AG04450 (cell line): ENCODE measurements at regions not wholly inside any gene's neighbourhood (a gene's known extent, or its start where the extent isn't known, plus 50 kb on each side); places are given as distances from the start of the nearest gene placed in this dataset.
"Not testable (repeated sequence)": the region's sequence is repeated elsewhere in the genome, so short reads cannot be mapped to it uniquely, and the experiment has no call there.

Experiments
- CTCF ChIA-PET: fragments of 300-600, 350-600 bp; formaldehyde crosslinking; extraction: SDS; loops from one replicate; lab custom pipeline; 2022; ENCODE audit warnings: antibody characterized with exemption, inconsistent platforms; lab: Charles Lee
- POLR2A ChIA-PET: fragments of 350-600 bp; formaldehyde crosslinking; extraction: SDS; loops from one replicate; lab custom pipeline; 2021; ENCODE audit warnings: antibody characterized with exemption, inconsistent platforms; lab: Yijun Ruan, JAX
- DNase-seq: peaks from one replicate; pipeline ENCODE4 v3.0.0-alpha.2; 2011; ENCODE audit warnings: low read depth, low spot score
- H3K27ac ChIP-seq: one replicate; pipeline ENCODE4 v1.5.1; 2012; ENCODE audit warnings: low read depth, low read length, control low read depth
- H3K27me3 ChIP-seq: one replicate; pipeline ENCODE4 v1.6.0; 2012; ENCODE audit warnings: low read length; ENCODE audit not compliant: control insufficient read depth, insufficient read depth
- H3K4me3 ChIP-seq: 2 replicates; pipeline ENCODE4 v1.5.1; 2011; ENCODE audit warnings: mild to moderate bottlenecking, low read depth, low read length, control low read depth
- H3K9me3 ChIP-seq: 2 replicates; pipeline ENCODE4 v1.5.1; 2012; ENCODE audit warnings: low read length; ENCODE audit not compliant: control insufficient read depth, insufficient read depth
- CTCF ChIP-seq: IDR thresholded peaks from 2 replicates; pipeline ENCODE4 v1.5.1; 2011; ENCODE audit warnings: low read depth, low read length, control low read depth, inconsistent platforms

GRCh38 chr2:47728551-47728950 is 54.4 kb upstream of the MSH6 start:
- ChIA-PET CTCF (no interaction called here), POLR2A (no interaction called here)
- TF ChIP-seq CTCF: no peak
- no peaks in the 10 kb centered on the region for H3K27me3 ChIP-seq
- no peak overlapping the region for H3K27ac ChIP-seq
- H3K4me3 ChIP-seq: no peak overlapping the region
- DNase-seq: no peak
- H3K9me3 ChIP-seq: no peaks in the 10 kb centered on the region

GRCh38 chr2:47727956-47728355 is 55.0 kb upstream of the MSH6 start:
- no peak for TF ChIP-seq CTCF
- H3K27me3 ChIP-seq: no peaks in the 10 kb centered on the region
- CTCF ChIA-PET: no interaction called here
- H3K9me3 ChIP-seq: no peaks in the 10 kb centered on the region
- POLR2A ChIA-PET: no interaction called here
- no peak for DNase-seq
- no peak overlapping the region for H3K4me3 ChIP-seq
- H3K27ac ChIP-seq: no peak overlapping the region

- H3K4me3 ChIP-seq, H3K27ac ChIP-seq, H3K9me3 ChIP-seq, DNase-seq, H3K27me3 ChIP-seq: not testable (repeated sequence)
- POLR2A ChIA-PET: interaction anchor here (0.6 kb wide), 1 partner anchor 299 kb away, joined by 3 read pairs; no protein-coding TSS in a partner anchor
- CTCF ChIA-PET: interaction anchor here (0.6 to 0.8 kb wide), 2 partner anchors 40 to 340 kb away, joined by 3 read pairs; no protein-coding TSS in a partner anchor
Measured at GRCh38 chr2:47726978-47727377, 56.0 kb upstream of the MSH6 start.

GRCh38 chr2:47725808-47726207 is 57.1 kb upstream of the MSH6 start:
- Histone ChIP-seq H3K4me3 (no peak overlapping the region), H3K27ac (no peak overlapping the region), H3K9me3 (no peaks in the 10 kb centered on the region), H3K27me3 (no peaks in the 10 kb centered on the region)
- POLR2A ChIA-PET: no interaction called here
- no peak for TF ChIP-seq CTCF
- DNase-seq: no peak
- CTCF ChIA-PET: interaction anchor here (0.6 kb wide), 1 partner anchor 338 kb away, joined by 5 read pairs; no protein-coding TSS in a partner anchor

- no peaks in the 10 kb centered on the region for H3K9me3 ChIP-seq
- H3K27me3 ChIP-seq: no peaks in the 10 kb centered on the region
- no peak for TF ChIP-seq CTCF
- POLR2A ChIA-PET: no interaction called here
- DNase-seq: no peak
- H3K4me3 ChIP-seq: no peak overlapping the region
- CTCF ChIA-PET: no interaction called here
- H3K27ac ChIP-seq: no peak overlapping the region
Measured at GRCh38 chr2:47724221-47724981, 58.5 kb upstream of the MSH6 start.
